Naive thymus-derived CD4-positive, alpha-beta T cell (primary cell): ENCODE measurements at regions not wholly inside any gene's neighbourhood (a gene's known extent, or its start where the extent isn't known, plus 50 kb on each side); places are given as distances from the start of the nearest gene placed in this dataset.
A peak's percentile ranks its signal among the peaks of the same experiment; 100 is the strongest.

Experiments used
- ATAC-seq: fragments of 150-1000 bp; cut with Tn5 transposase; 2 replicates; pipeline ENCODE4 v1.10.0; 2021; ENCODE audit warnings: mild to moderate bottlenecking, moderate library complexity
- CTCF ChIA-PET: fragments of 350-600 bp; sonication (Branson Sonifier 250); formaldehyde crosslinking; loops from one replicate; lab custom pipeline; 2021; ENCODE audit warnings: antibody characterized with exemption; lab: Charles Lee
- POLR2A ChIA-PET: fragments of 350-600 bp; sonication (Branson Sonifier 250); formaldehyde crosslinking; loops from one replicate; lab custom pipeline; 2021; ENCODE audit warnings: antibody characterized with exemption, inconsistent platforms; lab: Charles Lee
- DNase-seq, 9 donors: peaks; one replicate each; pipeline versions ENCODE4 v3.0.0 to v3.0.0-alpha.2; 2020 to 2022; ENCODE audit warnings: mixed read lengths in 1 of 9
- H3K27ac ChIP-seq: one replicate; pipeline ENCODE4 v1.7.0; 2013; ENCODE audit warnings: mild to moderate bottlenecking, low read depth, low read length, moderate library complexity
- H3K27me3 ChIP-seq, 2 donors: one replicate each; pipeline ENCODE4 v1.7.0; 2013; ENCODE audit warnings: low read length in 2 of 2, mild to moderate bottlenecking in 2 of 2, moderate library complexity in 2 of 2; ENCODE audit not compliant: control insufficient read depth in 2 of 2, insufficient read depth in 2 of 2
- H3K36me3 ChIP-seq, 3 experiments: 1 replicate in 2 of 3; 2 replicates in 1 of 3; pipeline ENCODE4 v1.7.0; 2013; ENCODE audit warnings: low read length in 3 of 3, mild to moderate bottlenecking in 3 of 3, moderate library complexity in 1 of 3; ENCODE audit not compliant: insufficient read depth in 3 of 3, control insufficient read depth in 2 of 3
- H3K4me1 ChIP-seq, 2 donors: one replicate each; pipeline ENCODE4 v1.7.0; 2013; ENCODE audit warnings: low read length in 2 of 2, mild to moderate bottlenecking in 2 of 2, moderate library complexity in 1 of 2; ENCODE audit not compliant: control insufficient read depth in 2 of 2, insufficient read depth in 2 of 2
- H3K4me3 ChIP-seq: 2 replicates; pipeline ENCODE4 v1.7.0; 2013; ENCODE audit warnings: mild to moderate bottlenecking, low read length
- H3K9me3 ChIP-seq, 3 experiments: 1 replicate in 2 of 3; 2 replicates in 1 of 3; pipeline ENCODE4 v1.7.0; 2013; ENCODE audit warnings: low read length in 3 of 3; ENCODE audit not compliant: control insufficient read depth in 2 of 3
- H3K27ac Mint-ChIP-seq, 9 donors: one replicate each; pipeline ENCODE4 v1.8.0; 2020 to 2022; ENCODE audit warnings: mixed read lengths in 9 of 9, mild to moderate bottlenecking in 8 of 9, moderate library complexity in 5 of 9, inconsistent platforms in 2 of 9
- H3K27me3 Mint-ChIP-seq, 5 donors: one replicate each; pipeline ENCODE4 v1.8.0; 2021 to 2022; ENCODE audit warnings: mixed read lengths in 5 of 5, mild to moderate bottlenecking in 1 of 5
- H3K36me3 Mint-ChIP-seq, 5 donors: one replicate each; pipeline ENCODE4 v1.8.0; 2020 to 2022; ENCODE audit warnings: mixed read lengths in 5 of 5, mild to moderate bottlenecking in 3 of 5, inconsistent platforms in 1 of 5
- H3K4me1 Mint-ChIP-seq, 7 donors: one replicate each; pipeline ENCODE4 v1.8.0; 2020 to 2022; ENCODE audit warnings: mixed read lengths in 7 of 7, mild to moderate bottlenecking in 3 of 7, inconsistent platforms in 1 of 7
- H3K4me3 Mint-ChIP-seq, 10 donors: one replicate each; pipeline ENCODE4 v1.8.0; 2020 to 2022; ENCODE audit warnings: mild to moderate bottlenecking in 10 of 10, mixed read lengths in 10 of 10, moderate library complexity in 6 of 10, inconsistent platforms in 2 of 10
- H3K9me3 Mint-ChIP-seq, 11 donors: one replicate each; pipeline ENCODE4 v1.8.0; 2020 to 2022; ENCODE audit warnings: mixed read lengths in 11 of 11, mild to moderate bottlenecking in 4 of 11, inconsistent platforms in 1 of 11, moderate library complexity in 1 of 11
- intact Hi-C, 2 donors: fragments of 100-400 bp; cut with micrococcal nuclease; formaldehyde crosslinking; loops; one replicate each; pipeline ENCODE4 v1.15.1; 2023

DNA sequence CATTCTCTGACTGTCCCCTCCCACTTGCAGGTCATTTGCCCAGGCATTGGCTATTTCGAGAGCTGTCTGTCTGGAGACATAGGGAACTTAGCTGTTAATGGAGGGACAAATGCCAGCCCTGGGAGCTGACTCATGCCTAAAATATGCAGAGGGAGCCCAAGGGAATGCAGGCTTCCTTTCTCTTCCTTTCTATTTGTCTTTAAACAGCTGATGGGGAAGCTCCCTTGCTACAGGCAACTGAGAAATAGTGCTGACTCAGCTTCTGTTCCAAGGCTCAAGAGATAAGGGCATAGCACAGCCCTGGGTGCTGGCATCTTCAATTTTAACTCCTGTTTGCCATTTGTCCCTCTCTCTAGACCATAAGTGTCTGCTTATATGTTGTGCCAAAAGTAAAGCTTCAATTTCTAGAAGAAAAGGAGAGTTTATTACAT lies 82.7 kb upstream of the C1GALT1 start:
- Mint-ChIP-seq H3K27ac (no peak overlapping the region), H3K9me3 (peaks cover 0 to 2% (median 0%) of the 10 kb centered on the region in 11 donors), H3K27me3 (peaks cover 0 to 11% (median 0%) of the 10 kb centered on the region in 5 donors), H3K4me1 (peaks cover 0 to 13% (median 11%) of the 10 kb centered on the region in 7 donors), H3K36me3 (peaks cover 0 to 3% (median 0%) of the 10 kb centered on the region in 5 donors), H3K4me3 (no peak overlapping the region)
- Histone ChIP-seq H3K4me3 (no peak overlapping the region), H3K27me3 (no peaks in the 10 kb centered on the region), H3K9me3 (no peaks in the 10 kb centered on the region), H3K36me3 (no peaks in the 10 kb centered on the region), H3K4me1 (peaks cover 0 to 4% of the 10 kb centered on the region in 2 donors), H3K27ac (no peak overlapping the region)
- ChIA-PET POLR2A (interaction anchor here (1.3 to 1.7 kb wide), 2 partner anchors 82 to 85 kb away, joined by 4 to 6 read pairs; partner anchors contain the start of gene C1GALT1), CTCF (interaction anchor here (1.3 to 3.0 kb wide), 3 partner anchors 82 to 442 kb away, joined by 4 to 11 read pairs (median 9); partner anchors contain the start of gene C1GALT1)
- ATAC-seq (no peak), DNase-seq (no peak)
- intact Hi-C loops: loop anchor here (5.0 to 10.0 kb wide), 4 partner anchors 325 to 1198 kb away; no protein-coding TSS in a partner anchor

DNA sequence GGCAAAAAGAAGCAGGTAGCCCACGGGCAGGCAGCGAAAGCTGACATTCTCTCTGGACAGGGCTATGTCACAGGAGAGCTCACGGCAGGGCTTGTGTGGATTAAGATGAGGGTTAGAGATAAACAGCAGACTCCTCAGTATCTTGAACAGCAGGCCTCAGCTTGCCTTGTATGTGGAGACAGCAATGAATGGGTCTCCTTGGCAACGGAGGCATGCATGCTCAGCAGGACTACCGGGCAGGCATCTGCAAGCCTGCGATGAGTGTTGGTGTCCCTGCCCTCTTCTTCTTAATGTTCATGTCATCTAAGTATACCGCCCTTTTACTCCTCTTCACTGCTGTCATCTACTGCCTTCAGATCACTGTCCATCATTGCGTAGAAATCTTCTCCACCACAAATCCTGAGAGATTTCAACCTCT lies 81.9 kb upstream of the C1GALT1 start:
- intact Hi-C loops: loop anchor here (5.0 to 10.0 kb wide), 4 partner anchors 324 to 1197 kb away; no protein-coding TSS in a partner anchor
- no peak overlapping the region for H3K4me3 Mint-ChIP-seq
- Histone ChIP-seq H3K36me3 (no peaks in the 10 kb centered on the region), H3K9me3 (no peaks in the 10 kb centered on the region), H3K4me3 (no peak overlapping the region), H3K27ac (no peak overlapping the region), H3K4me1 (peaks cover 0 to 12% of the 10 kb centered on the region in 2 donors), H3K27me3 (no peaks in the 10 kb centered on the region)
- H3K27me3 Mint-ChIP-seq: peaks cover 0 to 11% (median 0%) of the 10 kb centered on the region in 5 donors
- ChIA-PET POLR2A (interaction anchor here (1.3 to 1.7 kb wide), 2 partner anchors 81 to 84 kb away, joined by 4 to 6 read pairs; partner anchors contain the start of gene C1GALT1), CTCF (interaction anchor here (1.3 to 3.0 kb wide), 3 partner anchors 81 to 441 kb away, joined by 4 to 11 read pairs (median 9); partner anchors contain the start of gene C1GALT1)
- no peak overlapping the region for H3K27ac Mint-ChIP-seq
- peaks cover 6 to 21% (median 19%) of the 10 kb centered on the region in 7 donors for H3K4me1 Mint-ChIP-seq
- H3K36me3 Mint-ChIP-seq: peaks cover 0 to 3% (median 0%) of the 10 kb centered on the region in 5 donors
- no peak for ATAC-seq
- no peaks in the 10 kb centered on the region for H3K9me3 Mint-ChIP-seq
- DNase-seq: no peak

GRCh38 chr7:7102906-7103305 lies 79.4 kb upstream of the C1GALT1 start:
- intact Hi-C loops: loop anchor here (1.0 to 10.0 kb wide), 13 partner anchors 54 to 1194 kb away; partner anchors contain the start of gene C1GALT1 (in 2 of the 2)
- H3K4me3 Mint-ChIP-seq: no peak overlapping the region
- H3K9me3 Mint-ChIP-seq: peaks cover 0 to 4% (median 0%) of the 10 kb centered on the region in 11 donors
- H3K27me3 ChIP-seq: no peaks in the 10 kb centered on the region
- H3K27me3 Mint-ChIP-seq: peaks cover 0 to 11% (median 0%) of the 10 kb centered on the region in 5 donors
- H3K4me1 ChIP-seq: peaks cover 0 to 17% of the 10 kb centered on the region in 2 donors
- ATAC-seq (peak; percentile 14), DNase-seq (no peak)
- H3K27ac Mint-ChIP-seq: peak overlapping the region in 2 of 9 donors; percentile 5 to 43
- ChIA-PET POLR2A (interaction anchor here (0.7 to 7.3 kb wide), 3 partner anchors 79 to 163 kb away, joined by 3 to 114 read pairs (median 3); partner anchors contain the start of gene C1GALT1), CTCF (interaction anchor here (0.6 to 5.5 kb wide), 19 partner anchors 10 to 1171 kb away, joined by 3 to 44 read pairs (median 4); partner anchors contain the start of gene C1GALT1)
- peaks cover 6 to 31% (median 29%) of the 10 kb centered on the region in 7 donors for H3K4me1 Mint-ChIP-seq
- H3K36me3 ChIP-seq: no peaks in the 10 kb centered on the region
- H3K27ac ChIP-seq: no peak overlapping the region
- peaks cover 0 to 3% (median 0%) of the 10 kb centered on the region in 5 donors for H3K36me3 Mint-ChIP-seq
- no peaks in the 10 kb centered on the region for H3K9me3 ChIP-seq
- no peak overlapping the region for H3K4me3 ChIP-seq

- Histone ChIP-seq H3K4me3 (no peak overlapping the region), H3K9me3 (no peaks in the 10 kb centered on the region), H3K27ac (no peak overlapping the region), H3K27me3 (no peaks in the 10 kb centered on the region), H3K36me3 (no peaks in the 10 kb centered on the region), H3K4me1 (peaks cover 0 to 17% of the 10 kb centered on the region in 2 donors)
- CTCF ChIA-PET: interaction anchor here (0.6 to 5.5 kb wide), 26 partner anchors 9 to 1170 kb away, joined by 3 to 44 read pairs (median 3); partner anchors contain the start of gene C1GALT1
- Mint-ChIP-seq H3K9me3 (peaks cover 0 to 11% (median 0%) of the 10 kb centered on the region in 11 donors), H3K36me3 (peaks cover 0 to 3% (median 0%) of the 10 kb centered on the region in 5 donors), H3K27me3 (peaks cover 0 to 9% (median 0%) of the 10 kb centered on the region in 5 donors), H3K27ac (peak overlapping the region in 3 of 9 donors; percentile 5 to 72 (median 43)), H3K4me1 (peaks cover 6 to 31% (median 29%) of the 10 kb centered on the region in 7 donors), H3K4me3 (peak overlapping the region in 1 of 10 donors; percentile 42)
- ATAC-seq (peak; percentile 85), DNase-seq (peak in 7 of 9 donors; percentile 41 to 71 (median 61))
- POLR2A ChIA-PET: interaction anchor here (0.6 to 7.3 kb wide), 7 partner anchors 9 to 162 kb away, joined by 3 to 114 read pairs (median 3); partner anchors contain the start of gene C1GALT1
- intact Hi-C loops: loop anchor here (1.0 to 10.0 kb wide), 14 partner anchors 54 to 1194 kb away; partner anchors contain the start of gene C1GALT1 (in 2 of the 2)
Observed at GRCh38 chr7:7103343-7104313, 78.7 kb upstream of the C1GALT1 start.

DNA sequence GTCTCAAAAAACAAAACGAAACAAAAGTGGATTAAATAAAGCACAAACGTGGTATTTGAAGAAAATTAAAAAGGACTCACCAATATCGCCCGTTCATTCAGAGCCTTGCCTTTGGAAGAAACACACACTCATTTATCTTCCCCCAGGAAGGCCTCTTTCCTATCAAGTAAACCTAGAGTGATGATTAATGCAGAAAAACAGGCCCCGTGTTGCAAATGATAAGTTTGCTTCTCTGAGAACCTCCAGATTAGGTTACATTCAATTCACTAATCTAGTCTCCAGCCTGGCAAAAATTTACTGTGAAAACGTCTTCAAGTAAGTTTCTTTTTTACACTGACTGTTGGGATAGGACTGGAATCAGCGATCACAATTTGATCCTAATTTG lies 78.0 kb upstream of the C1GALT1 start:
- Histone ChIP-seq H3K4me3 (no peak overlapping the region), H3K36me3 (no peaks in the 10 kb centered on the region), H3K27me3 (no peaks in the 10 kb centered on the region), H3K27ac (no peak overlapping the region), H3K9me3 (peaks cover 0 to 4% (median 0%) of the 10 kb centered on the region in 3 experiments), H3K4me1 (peaks cover 0 to 17% of the 10 kb centered on the region in 2 donors)
- peaks cover 0 to 3% (median 0%) of the 10 kb centered on the region in 5 donors for H3K36me3 Mint-ChIP-seq
- ChIA-PET POLR2A (interaction anchor here (0.7 to 7.3 kb wide), 7 partner anchors 10 to 85 kb away, joined by 3 to 114 read pairs (median 4); partner anchors contain the start of gene C1GALT1), CTCF (interaction anchor here (0.6 to 5.5 kb wide), 11 partner anchors 8 to 860 kb away, joined by 3 to 44 read pairs (median 4); partner anchors contain the start of gene C1GALT1)
- ATAC-seq (no peak), DNase-seq (no peak)
- peak overlapping the region in 1 of 10 donors; percentile 42 for H3K4me3 Mint-ChIP-seq
- peak overlapping the region in 4 of 9 donors; percentile 21 to 75 (median 73) for H3K27ac Mint-ChIP-seq
- peaks cover 6 to 31% (median 29%) of the 10 kb centered on the region in 7 donors for H3K4me1 Mint-ChIP-seq
- peaks cover 0 to 7% (median 0%) of the 10 kb centered on the region in 5 donors for H3K27me3 Mint-ChIP-seq
- peaks cover 0 to 18% (median 0%) of the 10 kb centered on the region in 11 donors for H3K9me3 Mint-ChIP-seq
- intact Hi-C loops: loop anchor here (2.0 to 10.0 kb wide), 5 partner anchors 320 to 1193 kb away; no protein-coding TSS in a partner anchor
